Smooth muscle cell (in vitro differentiated cells): ENCODE measurements at regions not wholly inside any gene's neighbourhood (a gene's known extent, or its start where the extent isn't known, plus 50 kb on each side); places are given as distances from the start of the nearest gene placed in this dataset.

Experiments used
- DNase-seq: peaks from one replicate; lab custom pipeline; 2025; ENCODE audit not compliant: unreplicated experiment; lab: John Stamatoyannopoulos, UW
- H2AFZ ChIP-seq: fragments of 200-600 bp; sonication (generic); 2 replicates; pipeline ENCODE4 v1.6.0; 2016; ENCODE audit warnings: antibody characterized with exemption, low read depth, mild to moderate bottlenecking
- H3F3A ChIP-seq: fragments of 200-600 bp; sonication (generic); 2 replicates; pipeline ENCODE4 v1.6.0; 2017; ENCODE audit warnings: antibody characterized with exemption, low read depth
- H3K27ac ChIP-seq: fragments of 200-600 bp; sonication (generic); 2 replicates; pipeline ENCODE4 v1.5.1; 2016; ENCODE audit warnings: low read depth, mild to moderate bottlenecking
- H3K27me3 ChIP-seq: fragments of 200-600 bp; sonication (generic); 2 replicates; pipeline ENCODE4 v1.6.1; 2016; ENCODE audit warnings: low read depth, mild to moderate bottlenecking
- H3K36me3 ChIP-seq: fragments of 200-600 bp; sonication (generic); 2 replicates; pipeline ENCODE4 v1.5.1; 2016; ENCODE audit warnings: low read depth
- H3K4me1 ChIP-seq: fragments of 200-600 bp; sonication (generic); 2 replicates; pipeline ENCODE4 v1.5.1; 2016; ENCODE audit warnings: low read depth
- H3K4me2 ChIP-seq: fragments of 200-600 bp; sonication (generic); 2 replicates; pipeline ENCODE4 v1.6.0; 2016; ENCODE audit warnings: mild to moderate bottlenecking
- H3K4me3 ChIP-seq: fragments of 200-600 bp; sonication (generic); 2 replicates; pipeline ENCODE4 v1.5.1; 2016; ENCODE audit warnings: mild to moderate bottlenecking
- H3K79me2 ChIP-seq: fragments of 200-600 bp; sonication (generic); 2 replicates; pipeline ENCODE4 v1.6.0; 2016; ENCODE audit warnings: low read depth, mild to moderate bottlenecking
- H3K9ac ChIP-seq: fragments of 200-600 bp; sonication (generic); 2 replicates; pipeline ENCODE4 v1.6.0; 2016; ENCODE audit warnings: low read depth
- H3K9me3 ChIP-seq: fragments of 200-600 bp; sonication (generic); replicated peaks from 2 replicates; pipeline ENCODE4 v1.5.1; 2016; ENCODE audit warnings: low read depth
- H4K20me1 ChIP-seq: fragments of 200-600 bp; sonication (generic); 2 replicates; pipeline ENCODE4 v1.6.0; 2016; ENCODE audit warnings: low read depth
- WGBS: methylation state at CpG from one replicate; pipeline ENCODE4 v1.1.7; 2016; ENCODE audit warnings: low lambda C conversion rate; 5-methylcytosine and 5-hydroxymethylcytosine counted together
- TF ChIP-seq, protein P1 (sequence below): fragments of 200-600 bp; sonication (generic); IDR thresholded peaks from 2 replicates; pipeline ENCODE4 v1.5.1; 2017; ENCODE audit warnings: borderline replicate concordance, mild to moderate bottlenecking, antibody characterized with exemption; ENCODE audit not compliant: insufficient read depth, poor library complexity, severe bottlenecking

DNA sequence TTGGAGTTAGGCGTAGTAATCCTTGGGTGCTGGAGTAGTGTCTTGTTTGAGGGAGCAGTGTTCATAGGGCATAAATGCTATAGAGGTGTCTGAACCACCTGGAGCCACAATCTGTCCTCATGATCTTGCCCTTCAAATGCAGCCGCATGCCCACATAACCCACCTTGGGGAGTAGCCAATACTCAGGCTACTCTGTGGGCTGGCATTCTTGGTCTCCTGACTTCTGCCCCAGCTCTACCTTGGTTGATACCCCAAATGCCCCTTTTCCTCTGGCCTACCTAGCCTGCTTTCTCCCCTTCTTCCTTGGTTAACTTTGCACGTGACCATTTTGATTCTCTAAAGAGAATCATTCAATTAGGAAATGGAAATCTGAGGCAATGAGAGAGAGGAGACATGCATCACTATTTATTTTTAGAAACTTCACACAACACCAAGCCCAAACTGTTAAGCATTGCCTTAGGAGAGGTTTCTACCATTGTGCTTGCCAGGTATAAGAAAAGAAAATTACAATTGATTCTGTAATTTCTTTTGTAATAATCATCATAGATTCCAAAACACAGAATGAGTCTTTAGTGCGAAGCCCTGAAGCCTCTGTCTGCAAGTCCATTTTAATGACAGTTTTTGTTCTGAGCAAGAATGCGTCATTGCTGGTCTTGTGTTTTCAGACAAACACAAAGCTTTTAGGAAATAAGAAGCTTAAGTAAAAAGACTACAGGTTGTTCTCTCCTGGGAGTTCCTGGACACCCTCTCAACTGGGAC, 135.2 kb downstream of the C9orf152 start:
- H3K9ac ChIP-seq, result no peak overlapping the region
- DNase-seq, result no peak

DNA sequence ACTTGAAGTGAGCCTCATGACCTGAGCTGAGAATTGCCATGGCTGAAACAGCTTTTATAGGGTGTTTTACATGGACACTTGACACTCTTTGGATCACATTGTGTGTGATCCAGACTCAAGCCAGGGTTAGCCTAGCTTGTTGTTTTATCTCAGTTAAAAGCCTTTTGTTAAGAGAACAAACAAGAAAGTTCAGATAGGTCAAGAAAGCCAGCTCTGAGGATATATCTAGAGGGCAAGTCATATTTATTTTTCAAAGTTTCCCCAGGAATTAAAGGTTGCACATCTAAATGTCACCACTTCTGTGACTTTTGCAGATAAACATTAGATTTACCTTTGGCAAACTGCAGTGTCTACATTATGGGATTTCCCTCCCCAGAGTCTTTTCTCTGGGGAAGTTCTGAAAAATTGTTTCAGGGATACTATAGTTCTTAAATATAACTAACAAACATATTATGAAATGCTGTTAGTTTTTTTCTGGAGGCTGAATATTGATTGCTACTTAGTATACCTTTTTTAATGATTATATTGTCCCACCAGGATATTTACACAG, 134.5 kb downstream of the C9orf152 start:
- TF ChIP-seq, protein P1, sequence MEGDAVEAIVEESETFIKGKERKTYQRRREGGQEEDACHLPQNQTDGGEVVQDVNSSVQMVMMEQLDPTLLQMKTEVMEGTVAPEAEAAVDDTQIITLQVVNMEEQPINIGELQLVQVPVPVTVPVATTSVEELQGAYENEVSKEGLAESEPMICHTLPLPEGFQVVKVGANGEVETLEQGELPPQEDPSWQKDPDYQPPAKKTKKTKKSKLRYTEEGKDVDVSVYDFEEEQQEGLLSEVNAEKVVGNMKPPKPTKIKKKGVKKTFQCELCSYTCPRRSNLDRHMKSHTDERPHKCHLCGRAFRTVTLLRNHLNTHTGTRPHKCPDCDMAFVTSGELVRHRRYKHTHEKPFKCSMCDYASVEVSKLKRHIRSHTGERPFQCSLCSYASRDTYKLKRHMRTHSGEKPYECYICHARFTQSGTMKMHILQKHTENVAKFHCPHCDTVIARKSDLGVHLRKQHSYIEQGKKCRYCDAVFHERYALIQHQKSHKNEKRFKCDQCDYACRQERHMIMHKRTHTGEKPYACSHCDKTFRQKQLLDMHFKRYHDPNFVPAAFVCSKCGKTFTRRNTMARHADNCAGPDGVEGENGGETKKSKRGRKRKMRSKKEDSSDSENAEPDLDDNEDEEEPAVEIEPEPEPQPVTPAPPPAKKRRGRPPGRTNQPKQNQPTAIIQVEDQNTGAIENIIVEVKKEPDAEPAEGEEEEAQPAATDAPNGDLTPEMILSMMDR, result no peak
- Histone ChIP-seq H3K79me2 (peaks cover 33% of the 10 kb centered on the region), H3K4me1 (no peaks in the 10 kb centered on the region), H3K9me3 (no peaks in the 10 kb centered on the region), H3K27ac (peak overlapping the region; percentile 50), H2AFZ (no peak overlapping the region), H3F3A (no peaks in the 10 kb centered on the region), H3K4me3 (no peak overlapping the region), H4K20me1 (peaks cover 82% of the 10 kb centered on the region), H3K4me2 (no peak overlapping the region), H3K27me3 (no peaks in the 10 kb centered on the region), H3K36me3 (no peaks in the 10 kb centered on the region), H3K9ac (no peak overlapping the region)
- DNase-seq, result no peak

More for the DNA sequence above, 135.2 kb downstream of the C9orf152 start:
- TF ChIP-seq, protein P1, result no peak
- Histone ChIP-seq H3K4me1 (no peaks in the 10 kb centered on the region), H4K20me1 (peaks cover 77% of the 10 kb centered on the region), H3K79me2 (peaks cover 27% of the 10 kb centered on the region), H3F3A (no peaks in the 10 kb centered on the region), H3K27me3 (no peaks in the 10 kb centered on the region), H3K27ac (peak overlapping the region; percentile 50), H3K36me3 (no peaks in the 10 kb centered on the region), H2AFZ (no peak overlapping the region), H3K4me2 (no peak overlapping the region), H3K4me3 (no peak overlapping the region), H3K9me3 (no peaks in the 10 kb centered on the region)
- 93% methylated on average over 5 of the region's 5 CpGs for WGBS

DNA sequence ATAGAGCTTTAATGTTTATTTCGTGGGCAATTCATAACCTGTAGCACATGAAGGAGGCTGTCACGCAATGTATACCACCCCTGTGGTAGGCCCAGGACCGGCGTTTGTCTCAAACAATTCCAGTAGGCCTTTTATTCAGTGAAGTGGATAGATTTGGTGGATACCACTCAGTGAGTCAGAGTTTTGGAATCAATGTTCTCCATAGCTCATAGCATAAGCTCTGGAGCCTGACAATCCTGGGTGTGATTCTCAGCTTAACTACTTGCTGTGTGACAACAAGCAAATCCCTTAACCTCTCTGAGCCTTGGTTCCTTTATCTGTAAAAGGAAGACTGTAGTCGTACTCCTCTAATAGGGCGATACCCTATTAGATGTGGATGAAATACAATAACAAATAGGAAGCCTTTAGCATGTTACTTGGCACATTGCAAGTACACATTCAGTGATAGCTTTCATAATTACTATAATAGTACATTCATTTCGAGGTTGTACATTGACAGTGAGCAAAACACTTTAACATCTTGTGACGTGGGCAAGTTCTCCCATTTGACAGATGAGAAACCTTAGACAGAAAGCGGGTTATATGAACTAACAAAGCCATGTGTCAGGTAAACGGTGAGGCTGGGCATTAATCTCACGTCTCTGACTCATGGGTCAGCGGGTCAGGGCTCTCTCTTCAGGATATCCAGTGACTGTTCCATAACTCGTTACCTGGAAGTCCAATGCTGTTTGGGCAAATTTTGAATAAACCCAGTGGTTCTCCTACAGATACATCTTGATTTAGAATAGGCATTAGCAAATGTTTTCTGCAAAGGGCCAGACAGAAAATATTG, 130.8 kb downstream of the C9orf152 start:
- Histone ChIP-seq H3F3A (peaks cover 4% of the 10 kb centered on the region), H3K27me3 (no peaks in the 10 kb centered on the region), H3K27ac (no peak overlapping the region), H4K20me1 (peaks cover 81% of the 10 kb centered on the region), H3K79me2 (peaks cover 40% of the 10 kb centered on the region), H3K4me2 (no peak overlapping the region), H3K4me3 (no peak overlapping the region), H3K36me3 (no peaks in the 10 kb centered on the region), H3K9me3 (no peaks in the 10 kb centered on the region), H2AFZ (no peak overlapping the region), H3K9ac (no peak overlapping the region), H3K4me1 (peaks cover 10% of the 10 kb centered on the region)
- no peak for DNase-seq
- WGBS, result 84% methylated on average over 13 of the region's 13 CpGs
- TF ChIP-seq, protein P1, result no peak
